ENCODE measurements at regions not wholly inside any gene's neighbourhood (a gene's known extent, or its start where the extent isn't known, plus 50 kb on each side); places are given as distances from the start of the nearest gene placed in this dataset.
A peak's percentile ranks its signal among the peaks of the same experiment; 100 is the strongest.
"Not testable (repeated sequence)": the region's sequence is repeated elsewhere in the genome, so short reads cannot be mapped to it uniquely, and the experiment has no call there.

DNA sequence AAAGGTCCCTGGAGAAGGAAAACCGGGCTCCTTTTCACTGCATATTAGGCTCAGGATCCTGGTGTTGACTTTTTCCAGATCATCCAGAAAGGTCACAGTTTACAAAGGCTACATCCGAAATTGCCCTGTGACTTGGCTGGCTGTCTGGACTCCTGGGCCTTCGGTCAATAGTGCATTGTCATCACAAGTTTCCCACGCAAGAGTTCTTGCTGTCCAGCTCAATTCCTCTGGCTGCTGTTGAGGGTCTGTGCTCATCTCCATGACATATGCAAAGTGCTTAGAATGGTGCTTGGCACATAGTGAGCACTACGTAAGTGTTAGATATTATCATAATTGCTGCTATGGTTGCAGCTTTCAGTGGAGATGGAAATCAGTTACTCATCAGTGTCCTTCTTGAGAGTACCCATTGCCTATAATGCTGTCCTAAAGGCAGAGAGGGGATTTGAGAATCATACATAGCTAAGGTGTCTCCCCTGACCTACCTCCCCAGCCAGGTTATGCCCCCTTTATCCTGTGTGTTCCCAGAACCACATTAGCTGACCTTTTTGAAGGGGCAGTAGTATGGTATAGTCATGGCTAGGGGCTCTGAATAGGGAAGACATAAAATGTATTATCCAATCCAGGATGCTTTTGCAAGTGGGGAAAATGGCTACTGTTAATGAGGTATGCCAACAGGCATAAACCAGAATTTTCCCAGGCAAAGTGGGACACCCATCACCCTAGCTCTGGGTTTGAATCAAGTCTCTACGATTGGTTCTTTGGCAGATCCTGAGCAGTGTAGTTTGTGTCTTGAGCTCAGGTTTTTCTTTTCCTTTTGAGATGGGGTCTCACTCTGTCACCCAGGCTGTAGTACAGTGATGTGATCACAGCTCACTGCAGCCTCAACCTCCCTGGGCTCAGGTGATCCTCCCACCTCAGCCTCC, 132.0 kb upstream of the CCND2 start:
- H3K4me3 Mint-ChIP-seq = no peak overlapping the region
- no peak for DNase-seq (ENCODE audit: low spot score in 2 of 2)
- peak overlapping the region; percentile 94 for H3K27ac Mint-ChIP-seq
- H3K9me3 Mint-ChIP-seq = no peaks in the 10 kb centered on the region
- peaks cover 30% of the 10 kb centered on the region for H3K4me1 Mint-ChIP-seq
- no peak for ATAC-seq (ENCODE audit: low read depth)
- no peaks in the 10 kb centered on the region for H3K36me3 Mint-ChIP-seq
- H3K27me3 Mint-ChIP-seq = no peaks in the 10 kb centered on the region

DNA sequence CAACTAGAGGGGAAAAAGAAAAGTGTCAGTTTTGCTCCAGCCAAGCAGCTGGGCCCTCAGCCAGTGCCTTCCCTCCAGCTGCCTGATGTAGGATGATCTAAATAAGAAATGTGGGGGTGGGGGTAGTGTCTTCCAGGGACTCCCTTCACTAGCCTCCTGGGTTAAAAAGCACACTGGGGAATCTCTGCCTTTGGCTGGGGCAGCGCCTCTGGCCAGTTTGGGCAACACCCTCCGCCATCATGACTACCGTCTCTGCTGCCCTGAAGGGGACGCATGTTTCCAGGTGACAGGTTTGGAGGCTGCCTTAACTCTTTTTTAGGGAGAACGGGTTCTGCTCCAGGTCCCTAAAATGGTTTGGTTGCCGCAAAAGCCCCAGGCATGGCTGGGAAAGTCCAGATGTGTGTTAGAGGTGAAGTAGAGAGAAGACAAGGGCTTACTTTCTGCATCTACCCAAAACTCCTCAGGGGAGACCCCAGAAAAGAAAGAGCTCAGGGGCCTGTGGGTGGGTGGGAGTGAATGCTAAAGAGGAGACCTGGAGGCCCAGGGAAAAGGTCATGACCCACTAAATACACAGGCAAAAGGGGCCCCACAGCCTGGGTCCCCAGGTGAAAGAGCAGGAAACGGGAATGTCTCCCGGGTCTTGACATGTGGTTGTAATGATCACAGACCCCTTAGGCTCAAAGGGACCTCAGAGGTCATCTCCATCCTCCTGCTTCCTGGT, 132.8 kb upstream of the CCND2 start:
- H3K4me3 Mint-ChIP-seq = no peak overlapping the region
- H3K9me3 Mint-ChIP-seq = no peaks in the 10 kb centered on the region
- ATAC-seq (ENCODE audit: low read depth) (no peak), DNase-seq (ENCODE audit: low spot score in 2 of 2) (no peak)
- H3K36me3 Mint-ChIP-seq = no peaks in the 10 kb centered on the region
- no peaks in the 10 kb centered on the region for H3K27me3 Mint-ChIP-seq
- no peak overlapping the region for H3K27ac Mint-ChIP-seq
- H3K4me1 Mint-ChIP-seq = peaks cover 31% of the 10 kb centered on the region

DNA sequence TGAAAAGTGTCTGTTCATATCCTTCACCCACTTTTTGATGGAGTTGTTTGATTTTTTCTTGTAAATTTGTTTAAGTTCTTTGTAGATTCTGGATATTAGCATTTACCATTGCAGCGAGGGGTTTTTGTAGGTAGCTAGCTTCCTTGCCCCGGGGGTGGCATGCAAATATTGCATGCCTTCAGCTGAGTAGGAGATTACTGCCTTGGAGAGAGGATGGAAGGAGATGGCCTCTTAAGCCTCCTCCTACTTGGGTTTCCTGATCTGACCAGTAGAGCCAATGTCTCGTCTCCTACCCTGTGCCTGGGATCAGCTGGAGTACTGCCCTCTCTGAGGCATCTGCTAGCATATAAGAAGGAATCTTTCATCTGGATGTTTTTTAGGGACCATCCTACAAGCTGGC, 134.4 kb upstream of the CCND2 start:
- H3K27me3 Mint-ChIP-seq = no peaks in the 10 kb centered on the region
- no peak overlapping the region for H3K27ac Mint-ChIP-seq
- peaks cover 30% of the 10 kb centered on the region for H3K4me1 Mint-ChIP-seq
- DNase-seq (ENCODE audit: low spot score in 2 of 2) (no peak), ATAC-seq (ENCODE audit: low read depth) (no peak)
- no peaks in the 10 kb centered on the region for H3K36me3 Mint-ChIP-seq
- no peaks in the 10 kb centered on the region for H3K9me3 Mint-ChIP-seq
- no peak overlapping the region for H3K4me3 Mint-ChIP-seq

DNA sequence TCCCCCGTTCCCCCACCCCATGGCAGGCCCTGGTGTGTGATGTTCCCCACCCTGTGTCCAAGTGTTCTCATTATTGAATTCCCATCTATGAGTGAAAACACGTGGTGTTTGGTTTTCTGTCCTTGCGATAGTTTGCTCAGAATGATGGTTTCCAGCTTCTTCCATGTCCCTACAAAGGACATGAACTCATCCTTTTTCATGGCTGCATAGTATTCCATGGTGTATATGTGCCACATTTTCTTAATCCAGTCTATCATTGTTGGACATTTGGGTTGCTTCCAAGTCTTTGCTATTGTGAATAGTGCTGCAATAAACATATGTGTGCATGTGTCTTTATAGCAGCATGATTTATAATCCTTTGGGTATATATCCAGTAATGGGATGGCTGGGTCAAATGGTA, 135.0 kb upstream of the CCND2 start:
- H3K4me1 Mint-ChIP-seq = peaks cover 30% of the 10 kb centered on the region
- not testable (repeated sequence) for H3K9me3 Mint-ChIP-seq; DNase-seq (ENCODE audit: low spot score in 2 of 2); H3K27ac Mint-ChIP-seq; H3K36me3 Mint-ChIP-seq; ATAC-seq (ENCODE audit: low read depth); H3K27me3 Mint-ChIP-seq; H3K4me3 Mint-ChIP-seq

DNA sequence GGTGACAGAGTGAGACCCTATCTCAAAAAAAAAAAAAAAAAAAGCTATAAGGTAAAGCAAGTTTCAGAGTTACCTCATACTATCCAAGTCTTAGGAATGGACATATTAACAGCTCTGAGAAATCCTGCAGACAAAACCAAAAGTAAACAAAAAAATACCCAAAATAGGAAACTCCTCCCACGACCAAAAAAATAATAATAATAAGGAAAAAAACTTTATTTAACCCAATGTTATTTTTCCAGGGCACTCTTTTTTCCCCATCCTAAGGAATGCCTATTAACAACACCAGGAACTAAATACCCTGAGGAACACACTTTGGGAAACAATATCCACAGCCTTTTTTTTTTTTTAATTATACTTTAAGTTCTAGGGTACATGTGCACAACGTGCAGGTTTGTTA, 135.5 kb upstream of the CCND2 start:
- Mint-ChIP-seq H3K9me3 (no peaks in the 10 kb centered on the region), H3K27me3 (no peaks in the 10 kb centered on the region), H3K27ac (no peak overlapping the region), H3K4me3 (no peak overlapping the region), H3K36me3 (no peaks in the 10 kb centered on the region), H3K4me1 (peaks cover 30% of the 10 kb centered on the region)
- no peak for DNase-seq (ENCODE audit: low spot score in 2 of 2)
- no peak for ATAC-seq (ENCODE audit: low read depth)

DNA sequence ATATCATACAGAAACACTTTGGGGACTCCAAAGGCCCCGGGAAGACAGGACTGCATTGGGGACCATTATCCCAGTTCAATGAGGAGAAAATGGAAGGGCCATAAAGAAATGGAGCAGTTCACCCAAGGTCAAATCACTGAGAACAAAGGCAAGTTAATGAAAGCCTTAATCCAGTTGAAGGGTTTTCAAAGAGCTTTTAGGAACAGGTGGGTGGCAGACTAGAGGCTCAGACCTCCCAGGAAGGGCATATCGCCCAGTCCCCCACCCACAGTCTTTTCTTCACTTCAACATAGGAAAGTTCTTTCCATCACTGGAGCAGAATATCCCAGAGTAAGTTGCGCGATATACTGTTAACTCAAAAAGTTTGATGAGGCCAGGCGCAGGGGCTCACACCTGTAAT, 136.1 kb upstream of the CCND2 start:
- Mint-ChIP-seq H3K27ac (no peak overlapping the region), H3K27me3 (no peaks in the 10 kb centered on the region), H3K4me3 (no peak overlapping the region), H3K36me3 (no peaks in the 10 kb centered on the region), H3K9me3 (no peaks in the 10 kb centered on the region), H3K4me1 (peaks cover 26% of the 10 kb centered on the region)
- no peak for DNase-seq (ENCODE audit: low spot score in 2 of 2)
- ATAC-seq (ENCODE audit: low read depth) = no peak

DNA sequence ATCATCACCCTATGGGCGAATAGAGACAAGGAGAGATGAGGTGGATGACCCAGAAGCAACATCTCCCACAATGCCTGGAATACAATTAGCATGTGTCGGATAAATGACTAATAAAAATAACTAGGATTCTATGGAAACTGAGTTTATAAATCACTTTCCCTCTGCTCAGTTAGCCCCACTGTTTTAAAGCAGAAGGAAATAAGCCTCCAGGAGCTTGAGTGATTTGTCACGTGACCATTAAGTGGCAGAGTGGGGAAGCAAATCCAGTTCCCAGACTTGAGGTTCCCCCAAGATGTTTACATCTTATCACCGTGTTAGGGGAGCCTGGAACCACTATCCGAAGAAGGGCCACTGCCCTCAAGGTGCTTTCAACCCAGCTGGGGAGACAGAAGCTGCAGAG, 136.5 kb upstream of the CCND2 start:
- no peak for DNase-seq (ENCODE audit: low spot score in 2 of 2)
- Mint-ChIP-seq H3K9me3 (no peaks in the 10 kb centered on the region), H3K27ac (peak overlapping the region; percentile 76), H3K36me3 (no peaks in the 10 kb centered on the region), H3K4me3 (no peak overlapping the region), H3K27me3 (no peaks in the 10 kb centered on the region), H3K4me1 (peaks cover 26% of the 10 kb centered on the region)
- ATAC-seq (ENCODE audit: low read depth) = no peak

DNA sequence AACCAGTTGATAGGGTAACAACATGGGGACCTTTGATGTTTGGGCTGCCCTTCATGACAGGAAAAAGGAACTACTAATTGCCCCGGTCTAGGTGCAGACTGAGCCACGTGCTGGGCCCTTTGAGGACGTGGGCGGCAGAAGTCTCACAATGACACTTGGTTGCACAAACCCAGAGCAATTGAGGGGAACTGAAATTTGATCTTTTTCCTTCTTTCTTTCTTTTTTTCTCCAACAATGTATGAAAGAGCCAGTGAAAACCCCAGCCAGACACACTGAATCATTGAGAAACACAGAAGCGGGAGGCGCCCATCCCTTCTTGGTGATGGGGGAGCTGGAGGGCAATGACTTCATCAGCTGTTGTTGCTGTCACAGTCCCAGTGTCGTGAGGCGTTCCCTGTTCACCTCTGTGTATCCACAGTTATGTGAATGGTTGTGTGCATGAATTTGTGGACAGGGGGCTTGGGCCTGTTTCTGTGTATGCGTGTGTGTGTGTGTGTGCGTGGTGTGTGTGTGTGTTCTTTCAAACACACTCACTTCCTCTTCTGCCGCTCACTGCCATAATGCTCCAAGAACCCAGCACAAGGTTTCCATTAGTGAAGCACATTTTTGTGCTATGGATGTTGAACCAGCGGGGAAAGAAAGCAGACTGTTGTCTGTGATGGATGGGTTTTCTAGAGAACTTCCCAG, 137.5 kb upstream of the CCND2 start:
- DNase-seq (ENCODE audit: low spot score in 2 of 2) = peak; percentile 32 to 36
- no peaks in the 10 kb centered on the region for H3K36me3 Mint-ChIP-seq
- H3K4me3 Mint-ChIP-seq = peak overlapping the region; percentile 49
- peaks cover 26% of the 10 kb centered on the region for H3K4me1 Mint-ChIP-seq
- ATAC-seq (ENCODE audit: low read depth) = peak; percentile 94
- H3K27ac Mint-ChIP-seq = peak overlapping the region; percentile 76
- H3K27me3 Mint-ChIP-seq = no peaks in the 10 kb centered on the region
- H3K9me3 Mint-ChIP-seq = no peaks in the 10 kb centered on the region

DNA sequence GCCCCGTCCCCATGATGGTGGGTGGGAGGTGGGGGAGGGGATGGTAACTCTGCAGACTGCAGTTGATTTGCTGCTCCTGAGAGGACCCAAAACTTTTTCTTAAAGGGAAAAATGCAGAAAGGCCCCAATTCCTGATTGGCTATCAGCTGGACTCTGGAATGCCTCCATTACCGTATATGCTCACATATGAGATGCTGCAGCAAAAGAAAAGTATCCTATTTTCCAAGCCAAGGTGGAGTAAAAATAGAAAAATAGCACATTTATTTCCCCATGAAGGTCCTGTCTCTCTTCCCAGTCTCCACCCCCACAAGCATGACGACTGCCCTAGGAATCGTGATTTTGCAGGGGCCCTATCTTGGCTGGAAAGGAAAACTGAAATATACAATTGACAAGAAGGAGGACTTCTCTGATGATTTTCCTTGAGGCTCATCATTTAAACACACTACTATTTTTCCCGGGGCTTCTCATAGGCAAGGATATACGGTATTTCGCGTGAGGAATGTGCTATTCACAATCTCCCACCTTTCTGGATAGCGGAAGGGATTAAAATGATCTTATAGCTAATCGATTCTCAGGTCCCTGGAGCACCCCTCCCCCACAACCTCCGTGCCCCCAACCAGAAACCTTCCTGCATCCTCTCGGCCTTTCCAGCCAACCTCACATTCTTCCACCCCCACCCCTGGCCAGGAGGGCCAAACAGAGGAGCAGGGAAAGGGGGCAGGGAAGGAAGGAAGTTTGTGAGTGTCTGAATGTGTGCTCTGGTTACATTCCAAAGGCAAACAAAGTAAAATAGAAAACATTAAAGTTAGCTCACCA, 138.9 kb upstream of the CCND2 start:
- Mint-ChIP-seq H3K4me1 (peaks cover 23% of the 10 kb centered on the region), H3K36me3 (no peaks in the 10 kb centered on the region), H3K4me3 (no peak overlapping the region), H3K27ac (no peak overlapping the region), H3K27me3 (no peaks in the 10 kb centered on the region), H3K9me3 (peaks cover 1% of the 10 kb centered on the region)
- no peak for ATAC-seq (ENCODE audit: low read depth)
- no peak for DNase-seq (ENCODE audit: low spot score in 2 of 2)

DNA sequence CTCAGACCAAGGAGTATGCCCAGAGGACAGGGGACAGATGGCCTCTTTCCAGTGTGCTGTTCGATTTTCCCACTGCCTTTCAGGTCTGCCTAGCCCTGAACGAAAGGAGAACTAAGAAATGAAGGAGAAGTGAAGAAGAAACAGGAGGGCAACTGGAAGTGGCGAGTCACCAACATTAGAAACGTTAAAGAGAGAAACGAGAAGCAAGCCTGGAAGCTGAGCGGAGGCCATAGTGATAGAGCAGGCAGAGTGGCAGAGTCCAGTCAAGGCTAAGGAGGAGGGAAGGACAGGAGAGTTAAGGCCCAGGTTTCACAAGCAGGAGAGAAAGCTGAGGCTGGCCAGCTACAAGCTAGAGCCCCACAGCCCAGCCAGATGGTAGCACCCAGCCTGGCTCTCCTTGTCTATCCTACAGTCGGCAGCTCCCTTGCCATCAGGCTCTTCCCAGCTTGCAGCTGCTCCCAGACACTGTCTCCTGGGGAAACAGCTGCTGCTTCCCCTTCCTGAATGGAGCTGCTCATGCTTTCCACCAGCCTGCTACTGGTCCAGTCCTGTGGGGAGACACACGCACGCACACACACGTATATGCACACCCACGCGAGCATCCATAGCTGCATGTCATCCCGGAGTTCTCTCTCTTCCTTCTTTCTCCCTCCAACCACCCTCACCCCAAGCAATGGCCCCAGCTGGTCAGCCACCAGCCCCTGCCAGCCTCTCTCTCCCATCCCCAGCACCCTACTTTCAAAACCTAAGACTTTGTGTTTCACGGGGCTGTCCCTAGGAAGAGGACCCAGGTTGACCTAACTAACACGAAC, 139.7 kb upstream of the CCND2 start:
- Mint-ChIP-seq H3K27me3 (no peaks in the 10 kb centered on the region), H3K27ac (no peak overlapping the region), H3K36me3 (no peaks in the 10 kb centered on the region), H3K4me3 (no peak overlapping the region), H3K4me1 (peaks cover 23% of the 10 kb centered on the region), H3K9me3 (peaks cover 1% of the 10 kb centered on the region)
- ATAC-seq (ENCODE audit: low read depth) (no peak), DNase-seq (ENCODE audit: low spot score in 2 of 2) (no peak)

DNA sequence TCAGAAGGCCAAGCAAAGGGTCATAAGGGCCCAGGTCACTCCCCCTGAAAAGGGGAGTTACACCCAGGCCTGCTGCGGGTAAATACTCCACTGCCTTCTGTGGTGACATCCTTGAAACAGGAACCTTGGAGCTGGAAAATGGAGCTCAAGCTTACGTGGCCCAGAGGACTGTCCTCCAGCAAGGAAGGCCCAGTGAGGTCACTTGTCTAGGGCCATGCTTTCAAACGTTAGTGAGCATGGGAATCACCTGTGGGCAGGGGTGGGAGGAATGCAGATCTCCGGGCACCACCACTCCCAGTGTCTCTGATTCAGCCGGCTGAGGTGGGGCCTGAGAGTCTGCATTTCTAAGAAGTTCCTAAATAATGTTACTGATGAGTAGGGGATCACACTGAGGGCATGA, 140.5 kb upstream of the CCND2 start:
- Mint-ChIP-seq H3K4me3 (no peak overlapping the region), H3K4me1 (peaks cover 23% of the 10 kb centered on the region), H3K9me3 (peaks cover 1% of the 10 kb centered on the region), H3K27me3 (no peaks in the 10 kb centered on the region), H3K36me3 (no peaks in the 10 kb centered on the region), H3K27ac (no peak overlapping the region)
- ATAC-seq (ENCODE audit: low read depth) = no peak
- no peak for DNase-seq (ENCODE audit: low spot score in 2 of 2)

DNA sequence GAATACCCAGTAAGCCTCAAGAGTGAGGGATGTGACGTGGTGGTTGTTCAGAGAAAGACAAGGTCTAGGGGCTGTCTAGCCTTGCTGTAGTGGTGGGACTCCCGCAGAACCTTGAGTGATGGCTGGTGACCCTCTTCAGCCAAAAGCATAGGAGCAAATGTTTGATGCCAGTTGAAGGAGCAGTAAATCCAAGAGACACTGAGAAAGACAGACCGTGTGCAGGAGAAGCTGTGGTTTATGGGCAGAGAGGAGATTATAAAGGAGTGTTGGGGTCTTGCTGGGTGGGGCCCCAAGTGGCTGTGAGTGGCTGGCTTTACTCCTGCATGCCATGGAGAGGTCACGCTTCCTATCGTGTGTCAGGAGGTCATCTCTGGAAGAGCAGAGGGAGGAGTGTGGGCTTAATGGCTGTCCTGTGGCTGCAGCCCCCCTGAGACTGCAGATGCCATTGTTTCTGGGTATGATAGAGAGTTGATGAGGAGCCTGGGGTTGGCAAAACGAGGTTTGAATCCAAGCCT, 152.0 kb upstream of the CCND2 start:
- Mint-ChIP-seq H3K9me3 (no peaks in the 10 kb centered on the region), H3K36me3 (no peaks in the 10 kb centered on the region), H3K27ac (no peak overlapping the region), H3K4me3 (no peak overlapping the region), H3K4me1 (peaks cover 24% of the 10 kb centered on the region), H3K27me3 (no peaks in the 10 kb centered on the region)
- peak in 1 of 2 donors; percentile 6 for DNase-seq (ENCODE audit: low spot score in 2 of 2)
- ATAC-seq (ENCODE audit: low read depth) = no peak

Data from memory B cell (primary cell).